HepG2 (cell line): ENCODE measurements at regions not wholly inside any gene's neighbourhood (a gene's known extent, or its start where the extent isn't known, plus 50 kb on each side); places are given as distances from the start of the nearest gene placed in this dataset.

Experiments
- ATAC-seq: fragments of 200-7000 bp; cut with Tn5 transposase; 3 replicates; pipeline ENCODE4 v1.9.1; 2020; ENCODE audit warnings: mild to moderate bottlenecking, moderate library complexity
- BruUV-seq: library from RNA; stranded (reverse); fragments of 400-500 nt; replicated peaks from 2 replicates; lab custom pipeline; 2021; lab: Mats Ljungman, UMichigan
- CTCF ChIA-PET: fragments of 300-600 bp; formaldehyde crosslinking; extraction: SDS; loops from one replicate; lab custom pipeline; 2021; ENCODE audit warnings: low total read pairs, inconsistent platforms, low intra/inter-chr PET ratio; lab: Yijun Ruan, JAX
- POLR2A ChIA-PET: fragments of 350-600 bp; sonication (Branson Sonifier 250); formaldehyde crosslinking; loops from one replicate; lab custom pipeline; 2020; ENCODE audit warnings: antibody characterized with exemption, inconsistent platforms; lab: Yijun Ruan, JAX
- DNase-seq: peaks from one replicate; pipeline ENCODE4 v3.0.0-alpha.2; 2015; ENCODE audit warnings: low spot score
- FAIRE-seq: peaks from 3 replicates; lab custom pipeline; 2011; peaks lifted over from hg19 to GRCh38; lab: Jason Lieb, UNC
- H2AFZ ChIP-seq: one replicate; pipeline ENCODE4 v1.6.1; 2011; ENCODE audit warnings: low read length, inconsistent platforms
- H3K27ac ChIP-seq: fragments of 300-600 bp; 3 replicates; pipeline ENCODE4 v1.8.0; 2011; ENCODE audit warnings: mixed run types, mild to moderate bottlenecking, mixed read lengths, low read length, inconsistent platforms; ENCODE audit not compliant: insufficient read depth; ENCODE audit errors: extremely low read length
- H3K27me3 ChIP-seq, 2 experiments: fragments of 200-600 bp in 1 of 2; 2 replicates in 1 of 2; 3 replicates in 1 of 2; pipeline versions ENCODE4 v1.6.0 to v1.8.0; 2011; ENCODE audit warnings: low read length in 2 of 2, mild to moderate bottlenecking in 2 of 2, moderate library complexity in 2 of 2, inconsistent platforms in 1 of 2; ENCODE audit not compliant: insufficient read depth in 2 of 2, control insufficient read depth in 1 of 2
- H3K36me3 ChIP-seq, 2 experiments: fragments of 200-600 bp in 1 of 2; replicated peaks in 1 of 2; 2 replicates in 1 of 2; 3 replicates in 1 of 2; pipeline versions ENCODE4 v1.5.1 to v1.8.0; 2011; ENCODE audit warnings: low read length in 2 of 2, inconsistent platforms in 1 of 2; ENCODE audit not compliant: insufficient read depth in 2 of 2, control insufficient read depth in 1 of 2
- H3K4me1 ChIP-seq: 2 replicates; pipeline ENCODE4 v1.5.1; 2012; ENCODE audit warnings: low read length, inconsistent platforms; ENCODE audit not compliant: insufficient read depth
- H3K4me2 ChIP-seq: 2 replicates; pipeline ENCODE4 v1.6.0; 2011; ENCODE audit warnings: low read depth, low read length, inconsistent platforms
- H3K4me3 ChIP-seq, 3 experiments: fragments of 200-600 bp in 1 of 3; sonication (generic), shearing (Covaris generic) in 1 of 3; replicated peaks in 1 of 3; 2 replicates each; pipeline ENCODE4 v1.5.1; 2011 to 2016; ENCODE audit warnings: low read length in 3 of 3, inconsistent platforms in 2 of 3, low read depth in 2 of 3, mild to moderate bottlenecking in 2 of 3, control low read depth in 1 of 3, mixed read lengths in 1 of 3; ENCODE audit not compliant: insufficient read depth in 1 of 3
- H3K79me2 ChIP-seq: one replicate; pipeline ENCODE4 v1.6.1; 2011; ENCODE audit warnings: low read length, inconsistent platforms; ENCODE audit not compliant: insufficient read depth
- H3K9ac ChIP-seq: 2 replicates; pipeline ENCODE4 v1.6.0; 2011; ENCODE audit warnings: mild to moderate bottlenecking, low read depth, low read length, inconsistent platforms; ENCODE audit not compliant: insufficient read depth
- H3K9me3 ChIP-seq: 2 replicates; pipeline ENCODE4 v1.5.1; 2012; ENCODE audit warnings: mild to moderate bottlenecking, low read length
- H4K20me1 ChIP-seq: 2 replicates; pipeline ENCODE4 v1.6.0; 2011; ENCODE audit warnings: inconsistent platforms, mild to moderate bottlenecking, low read length, moderate library complexity; ENCODE audit not compliant: insufficient read depth
- AGO2 ChIP-seq: fragments of 200-400 bp; formaldehyde crosslinking; optimal IDR thresholded peaks from 2 replicates; pipeline ENCODE3; 2017; ENCODE audit warnings: mild to moderate bottlenecking, low read depth, low read length, moderate library complexity
- ASH2L ChIP-seq: fragments of 300-600, 200-600 bp; sonication (generic); IDR thresholded peaks from 2 replicates; pipeline ENCODE4 v1.7.0; 2017; ENCODE audit warnings: low read depth, mild to moderate bottlenecking, moderate library complexity, mixed read lengths, low read length; ENCODE audit not compliant: insufficient read length
- BORCS8-MEF2B ChIP-seq: sonication (generic); formaldehyde crosslinking; IDR thresholded peaks from 2 replicates; pipeline ENCODE4 v1.8.0; 2022; ENCODE audit warnings: mild to moderate bottlenecking, missing genetic modification reagents
- DMTF1 ChIP-seq: sonication (generic); formaldehyde crosslinking; IDR thresholded peaks from 2 replicates; pipeline ENCODE4 v1.4.0; 2020; ENCODE audit warnings: mild to moderate bottlenecking, missing genetic modification reagents
- EZH2 ChIP-seq: conservative IDR thresholded peaks from 2 replicates; pipeline ENCODE4 v1.6.1; 2012; ENCODE audit warnings: mild to moderate bottlenecking, low read depth, low read length, moderate library complexity
- MAX ChIP-seq: IDR thresholded peaks from 2 replicates; pipeline ENCODE4 v1.6.1; 2012; ENCODE audit warnings: inconsistent platforms
- MYNN ChIP-seq: sonication (generic); formaldehyde crosslinking; IDR thresholded peaks from 2 replicates; pipeline ENCODE4 v1.4.0; 2020; ENCODE audit warnings: mild to moderate bottlenecking, low read depth, missing genetic modification reagents
- NFATC3 ChIP-seq: sonication (generic); formaldehyde crosslinking; IDR thresholded peaks from 2 replicates; pipeline ENCODE4 v1.5.1; 2020; ENCODE audit warnings: mild to moderate bottlenecking, missing genetic modification reagents
- NFKB2 ChIP-seq: sonication (generic); formaldehyde crosslinking; IDR thresholded peaks from 2 replicates; pipeline ENCODE4 v1.4.0; 2020; ENCODE audit warnings: missing genetic modification reagents, borderline replicate concordance
- RCOR2 ChIP-seq: IDR thresholded peaks from 2 replicates; pipeline ENCODE4 v1.6.1; 2016; ENCODE audit warnings: missing biosample characterization, missing genetic modification reagents
- TEF ChIP-seq: sonication (generic); formaldehyde crosslinking; IDR thresholded peaks from 2 replicates; pipeline ENCODE4 v1.5.0; 2020; ENCODE audit warnings: missing genetic modification reagents
- THAP8 ChIP-seq: sonication (generic); formaldehyde crosslinking; IDR thresholded peaks from 2 replicates; pipeline ENCODE4 v1.5.1; 2020; ENCODE audit warnings: missing genetic modification reagents, mild to moderate bottlenecking, borderline replicate concordance
- TMF1 ChIP-seq: sonication (generic); formaldehyde crosslinking; IDR thresholded peaks from 2 replicates; pipeline ENCODE4 v1.8.1; 2022; ENCODE audit warnings: low read depth, missing genetic modification reagents
- TRAFD1 ChIP-seq: sonication (generic); formaldehyde crosslinking; IDR thresholded peaks from 2 replicates; pipeline ENCODE4 v1.5.1; 2020; ENCODE audit warnings: missing genetic modification reagents, mild to moderate bottlenecking, borderline replicate concordance
- XBP1 ChIP-seq: sonication (generic); formaldehyde crosslinking; IDR thresholded peaks from 2 replicates; pipeline ENCODE4 v1.5.0; 2020; ENCODE audit warnings: missing genetic modification reagents
- YY1 ChIP-seq: IDR thresholded peaks from 2 replicates; pipeline ENCODE4 v1.6.1; 2011; ENCODE audit warnings: low read length, low read depth, moderate library complexity, mild to moderate bottlenecking; ENCODE audit not compliant: insufficient read depth, insufficient replicate concordance
- ZFAT ChIP-seq: sonication (generic); formaldehyde crosslinking; conservative IDR thresholded peaks from 2 replicates; pipeline ENCODE4 v1.8.1; 2023; ENCODE audit warnings: missing genetic modification reagents, inconsistent platforms
- WGBS: methylation state at CpG from one replicate; pipeline ENCODE4 v1.1.6; 2017; ENCODE audit warnings: low lambda C conversion rate; 5-methylcytosine and 5-hydroxymethylcytosine counted together
- in situ Hi-C: cut with HindIII; loops from 2 replicates; pipeline ENCODE4 v1.10.0; 2017; ENCODE audit warnings: low pct_unique_long_range_greater_than_20kb; ENCODE audit not compliant: extremely low pct_ligation_motif_present
- intact Hi-C: fragments of 100-400 bp; cut with micrococcal nuclease; formaldehyde crosslinking; loops from one replicate; pipeline ENCODE4 v1.10.0; 2022; ENCODE audit not compliant: unreplicated experiment

- no peak overlapping the region for H3K27ac ChIP-seq
- H3K4me3 ChIP-seq = no peak overlapping the region
- ATAC-seq (no peak), FAIRE-seq (no peak), DNase-seq (no peak)
- no peaks in the 10 kb centered on the region for H4K20me1 ChIP-seq
- H3K4me2 ChIP-seq = no peak overlapping the region
- POLR2A ChIA-PET = no interaction called here
- no peaks in the 10 kb centered on the region for H3K79me2 ChIP-seq
- H3K4me1 ChIP-seq = no peaks in the 10 kb centered on the region
- TF ChIP-seq XBP1 (CRISPR knock-in tag) (no peak), DMTF1 (no peak), ZFAT (no peak), ASH2L (no peak), THAP8 (CRISPR knock-in tag) (no peak), RCOR2 (CRISPR knock-in tag) (no peak), AGO2 (no peak), BORCS8-MEF2B (CRISPR knock-in tag) (no peak), MAX (no peak), TEF (CRISPR knock-in tag) (no peak), NFKB2 (no peak), EZH2 (no peak), YY1 (no peak), TRAFD1 (CRISPR knock-in tag) (no peak), TMF1 (CRISPR knock-in tag) (no peak), MYNN (CRISPR knock-in tag) (no peak), NFATC3 (CRISPR knock-in tag) (no peak)
- intact Hi-C loops = no loop called here
- in situ Hi-C loops = no loop called here
- CTCF ChIA-PET = no interaction called here
- 0% methylated on average over 4 of the region's 5 CpGs for WGBS
- H3K27me3 ChIP-seq = no peaks in the 10 kb centered on the region
- H2AFZ ChIP-seq = no peak overlapping the region
- H3K9ac ChIP-seq = no peak overlapping the region
- BruUV-seq = no TSS peak
- H3K36me3 ChIP-seq = no peaks in the 10 kb centered on the region
- H3K9me3 ChIP-seq = no peaks in the 10 kb centered on the region
Observed at GRCh38 chr11:96551136-96551535, 161.3 kb downstream of the JRKL start.
